HG02885 (cell line): ENCODE measurements at regions not wholly inside any gene's neighbourhood (a gene's known extent, or its start where the extent isn't known, plus 50 kb on each side); places are given as distances from the start of the nearest gene placed in this dataset.
"Not testable (repeated sequence)": the region's sequence is repeated elsewhere in the genome, so short reads cannot be mapped to it uniquely, and the experiment has no call there.

Source experiments
- ATAC-seq: cut with Tn5 transposase; IDR thresholded peaks from one replicate; pipeline ENCODE4 v1.9.1; 2021; ENCODE audit warnings: mild to moderate bottlenecking; ENCODE audit not compliant: unreplicated experiment, poor library complexity

GRCh38 chr15:57767481-57767880 lies 61.0 kb downstream of the POLR2M start:
- ATAC-seq: no peak

- no peak for ATAC-seq
These were observed 62.8 kb downstream of the POLR2M start for GRCh38 chr15:57769266-57769665.

- ATAC-seq: no peak
These were observed 64.0 kb downstream of the POLR2M start for GRCh38 chr15:57770495-57770894.

- no peak for ATAC-seq
These were observed 65.9 kb downstream of the POLR2M start for GRCh38 chr15:57772223-57772957.

GRCh38 chr15:57773051-57773450 lies 66.5 kb downstream of the POLR2M start:
- no peak for ATAC-seq

GRCh38 chr15:57777003-57777402 lies 70.5 kb downstream of the POLR2M start:
- no peak for ATAC-seq

- ATAC-seq: no peak
These were observed 74.0 kb downstream of the POLR2M start for GRCh38 chr15:57780471-57780870.

GRCh38 chr15:57782731-57783130 lies 76.2 kb downstream of the POLR2M start:
- ATAC-seq: no peak

GRCh38 chr15:57784081-57784511 lies 77.6 kb downstream of the POLR2M start:
- no peak for ATAC-seq

GRCh38 chr15:57785039-57785438 lies 78.5 kb downstream of the POLR2M start:
- no peak for ATAC-seq

- no peak for ATAC-seq
These were observed 79.4 kb downstream of the POLR2M start for GRCh38 chr15:57785959-57786358.

GRCh38 chr15:57789225-57789624 lies 82.7 kb downstream of the POLR2M start:
- no peak for ATAC-seq

GRCh38 chr15:57792724-57793449 lies 86.4 kb downstream of the POLR2M start:
- ATAC-seq: no peak

GRCh38 chr15:57795261-57795660 lies 88.7 kb downstream of the POLR2M start:
- ATAC-seq: no peak

GRCh38 chr15:57796146-57796545 lies 89.6 kb downstream of the POLR2M start:
- no peak for ATAC-seq

- no peak for ATAC-seq
These were observed 90.6 kb downstream of the POLR2M start for GRCh38 chr15:57797110-57797509.

- ATAC-seq: no peak
These were observed 91.2 kb downstream of the POLR2M start for GRCh38 chr15:57797568-57798267.

- no peak for ATAC-seq
These were observed 99.5 kb downstream of the POLR2M start for GRCh38 chr15:57806003-57806402.

- ATAC-seq: not testable (repeated sequence)
These were observed 102.8 kb downstream of the POLR2M start for GRCh38 chr15:57809285-57809684.

GRCh38 chr15:57816599-57816998 lies 110.1 kb downstream of the POLR2M start:
- no peak for ATAC-seq

GRCh38 chr15:57819646-57820045 lies 113.1 kb downstream of the POLR2M start:
- ATAC-seq: no peak
